Thyroid gland (tissue), 4 donors: ENCODE measurements at regions not wholly inside any gene's neighbourhood (a gene's known extent, or its start where the extent isn't known, plus 50 kb on each side); places are given as distances from the start of the nearest gene placed in this dataset.

Source experiments
- POLR2A ChIP-seq, 2 donors: fragments of 450-650 bp; IDR thresholded peaks; one replicate each; pipeline ENCODE4 v1.6.1; 2017; ENCODE audit warnings: antibody characterized with exemption in 2 of 2, mild to moderate bottlenecking in 2 of 2, moderate library complexity in 1 of 2
- TF ChIP-seq, protein P1 (sequence below), 6 experiments: fragments of 200-600 bp in 3 of 6; fragments of 450-650 bp in 3 of 6; sonication (generic) in 3 of 6; IDR thresholded peaks; one replicate each; pipeline ENCODE4 v1.5.1; 2016 to 2019; ENCODE audit warnings: antibody characterized with exemption in 6 of 6, mild to moderate bottlenecking in 2 of 6, inconsistent platforms in 1 of 6, moderate library complexity in 1 of 6

DNA sequence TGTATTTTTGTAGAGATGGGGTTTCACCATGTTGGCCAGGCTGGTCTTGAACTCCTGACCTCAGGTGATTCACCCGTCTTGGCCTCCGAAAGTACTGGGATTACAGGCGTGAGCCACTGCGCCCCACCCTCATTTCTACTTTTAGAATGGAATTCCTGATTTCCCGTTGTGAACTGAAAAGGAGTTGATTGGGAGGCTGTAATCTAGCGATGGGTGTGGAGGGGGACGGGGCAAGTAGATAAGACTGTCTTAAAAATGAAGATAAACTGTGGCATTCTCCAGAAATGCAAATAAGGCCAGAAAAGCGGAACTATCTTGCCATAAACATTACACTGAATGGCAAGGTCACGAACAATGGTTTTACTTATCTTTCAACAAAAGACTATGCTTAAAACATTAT is 135.4 kb downstream of the TRIB2 start:
- TF ChIP-seq, protein P1, sequence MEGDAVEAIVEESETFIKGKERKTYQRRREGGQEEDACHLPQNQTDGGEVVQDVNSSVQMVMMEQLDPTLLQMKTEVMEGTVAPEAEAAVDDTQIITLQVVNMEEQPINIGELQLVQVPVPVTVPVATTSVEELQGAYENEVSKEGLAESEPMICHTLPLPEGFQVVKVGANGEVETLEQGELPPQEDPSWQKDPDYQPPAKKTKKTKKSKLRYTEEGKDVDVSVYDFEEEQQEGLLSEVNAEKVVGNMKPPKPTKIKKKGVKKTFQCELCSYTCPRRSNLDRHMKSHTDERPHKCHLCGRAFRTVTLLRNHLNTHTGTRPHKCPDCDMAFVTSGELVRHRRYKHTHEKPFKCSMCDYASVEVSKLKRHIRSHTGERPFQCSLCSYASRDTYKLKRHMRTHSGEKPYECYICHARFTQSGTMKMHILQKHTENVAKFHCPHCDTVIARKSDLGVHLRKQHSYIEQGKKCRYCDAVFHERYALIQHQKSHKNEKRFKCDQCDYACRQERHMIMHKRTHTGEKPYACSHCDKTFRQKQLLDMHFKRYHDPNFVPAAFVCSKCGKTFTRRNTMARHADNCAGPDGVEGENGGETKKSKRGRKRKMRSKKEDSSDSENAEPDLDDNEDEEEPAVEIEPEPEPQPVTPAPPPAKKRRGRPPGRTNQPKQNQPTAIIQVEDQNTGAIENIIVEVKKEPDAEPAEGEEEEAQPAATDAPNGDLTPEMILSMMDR (IDR thresholded peaks at IDR 0.05): no peak
- no peak for TF ChIP-seq POLR2A (IDR thresholded peaks at IDR 0.05)
